D721Med (cell line): ENCODE measurements at regions not wholly inside any gene's neighbourhood (a gene's known extent, or its start where the extent isn't known, plus 50 kb on each side); places are given as distances from the start of the nearest gene placed in this dataset.
"Not testable (repeated sequence)": the region's sequence is repeated elsewhere in the genome, so short reads cannot be mapped to it uniquely, and the experiment has no call there.

ENCODE experiments used
- DNase-seq: peaks from one replicate; pipeline ENCODE4 v3.0.0; 2011; ENCODE audit warnings: low spot score; ENCODE audit not compliant: insufficient read length
- FAIRE-seq: peaks from 2 replicates; lab custom pipeline; 2011; peaks lifted over from hg19 to GRCh38; lab: Jason Lieb, UNC
- TF ChIP-seq, protein P1 (sequence below): IDR thresholded peaks from 2 replicates; pipeline ENCODE4 v1.5.1; 2012; ENCODE audit warnings: mild to moderate bottlenecking, control low read depth; ENCODE audit not compliant: insufficient read depth; ENCODE audit errors: missing control alignments

- no peak for FAIRE-seq
These were observed 97.4 kb downstream of the EMB start for GRCh38 chr5:50343715-50344114.

DNA sequence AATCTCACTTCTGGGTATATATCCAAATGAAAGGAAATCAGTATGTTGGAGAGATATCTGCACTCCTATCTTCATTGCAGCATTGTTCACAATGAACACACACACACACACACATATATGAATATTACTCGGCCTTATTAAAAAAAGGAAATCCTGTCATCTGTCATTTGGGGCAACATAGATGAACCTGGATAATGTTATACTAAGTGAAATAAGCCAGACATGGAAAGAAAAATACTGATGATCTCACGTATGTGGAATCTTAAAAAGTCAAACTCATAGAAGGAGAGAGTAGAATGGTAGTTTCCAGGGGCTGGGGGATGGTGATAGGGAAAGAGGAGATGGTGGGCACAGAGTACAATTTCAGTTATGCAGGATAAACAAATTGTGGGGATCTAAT is 100.3 kb downstream of the EMB start:
- TF ChIP-seq, protein P1, sequence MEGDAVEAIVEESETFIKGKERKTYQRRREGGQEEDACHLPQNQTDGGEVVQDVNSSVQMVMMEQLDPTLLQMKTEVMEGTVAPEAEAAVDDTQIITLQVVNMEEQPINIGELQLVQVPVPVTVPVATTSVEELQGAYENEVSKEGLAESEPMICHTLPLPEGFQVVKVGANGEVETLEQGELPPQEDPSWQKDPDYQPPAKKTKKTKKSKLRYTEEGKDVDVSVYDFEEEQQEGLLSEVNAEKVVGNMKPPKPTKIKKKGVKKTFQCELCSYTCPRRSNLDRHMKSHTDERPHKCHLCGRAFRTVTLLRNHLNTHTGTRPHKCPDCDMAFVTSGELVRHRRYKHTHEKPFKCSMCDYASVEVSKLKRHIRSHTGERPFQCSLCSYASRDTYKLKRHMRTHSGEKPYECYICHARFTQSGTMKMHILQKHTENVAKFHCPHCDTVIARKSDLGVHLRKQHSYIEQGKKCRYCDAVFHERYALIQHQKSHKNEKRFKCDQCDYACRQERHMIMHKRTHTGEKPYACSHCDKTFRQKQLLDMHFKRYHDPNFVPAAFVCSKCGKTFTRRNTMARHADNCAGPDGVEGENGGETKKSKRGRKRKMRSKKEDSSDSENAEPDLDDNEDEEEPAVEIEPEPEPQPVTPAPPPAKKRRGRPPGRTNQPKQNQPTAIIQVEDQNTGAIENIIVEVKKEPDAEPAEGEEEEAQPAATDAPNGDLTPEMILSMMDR, result no peak
- no peak for FAIRE-seq
- no peak for DNase-seq

More at GRCh38 chr5:50343715-50344114, 97.4 kb downstream of the EMB start:
- TF ChIP-seq, protein P1, result no peak
- no peak for DNase-seq

- FAIRE-seq, DNase-seq: not testable (repeated sequence)
These were observed 110.5 kb downstream of the EMB start for GRCh38 chr5:50330633-50331032.

GRCh38 chr5:50328193-50328729 is 112.8 kb downstream of the EMB start:
- FAIRE-seq, result no peak
- no peak for DNase-seq
- TF ChIP-seq, protein P1, result no peak

- FAIRE-seq (no peak), DNase-seq (no peak)
- TF ChIP-seq, protein P1, result peak; percentile 78
These were observed 115.8 kb downstream of the EMB start for GRCh38 chr5:50325237-50325832.

DNA sequence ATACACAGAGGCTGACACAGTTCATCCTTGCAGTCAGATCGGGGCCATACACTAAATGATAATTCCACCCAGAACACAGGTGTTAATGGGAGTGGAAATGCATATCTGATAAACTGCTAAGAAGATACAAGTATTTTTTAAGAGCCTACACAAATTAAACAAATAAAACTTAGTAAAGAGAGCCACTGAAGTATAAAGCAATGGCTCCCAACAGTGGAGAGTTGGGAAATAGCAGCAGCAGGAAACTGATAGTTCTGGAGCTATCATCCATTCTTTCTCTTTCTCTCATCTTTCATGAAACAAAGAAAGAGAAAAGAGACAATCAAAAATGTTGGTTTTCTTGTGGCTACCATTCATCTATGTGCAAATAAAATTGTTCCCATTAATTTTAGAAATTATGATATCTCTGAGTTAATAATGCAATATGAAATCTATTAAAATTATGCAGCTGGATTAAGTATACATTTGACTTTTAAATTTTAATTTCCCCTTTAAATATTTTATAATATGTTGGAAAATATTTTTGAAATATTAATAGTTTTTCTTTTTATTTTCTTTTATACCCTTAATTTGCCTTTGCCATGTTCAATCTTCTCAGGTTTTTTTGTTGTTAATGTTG is 120.8 kb downstream of the EMB start:
- DNase-seq (no peak), FAIRE-seq (no peak)
- TF ChIP-seq, protein P1, result peak; percentile 32

- TF ChIP-seq, protein P1, result no peak
- DNase-seq (no peak), FAIRE-seq (no peak)
These were observed 122.9 kb downstream of the EMB start for GRCh38 chr5:50318220-50318619.

- not testable (repeated sequence) for DNase-seq, FAIRE-seq
These were observed 134.6 kb downstream of the EMB start for GRCh38 chr5:50306488-50306887.
